ENCODE measurements at regions not wholly inside any gene's neighbourhood (a gene's known extent, or its start where the extent isn't known, plus 50 kb on each side); places are given as distances from the start of the nearest gene placed in this dataset.

DNA sequence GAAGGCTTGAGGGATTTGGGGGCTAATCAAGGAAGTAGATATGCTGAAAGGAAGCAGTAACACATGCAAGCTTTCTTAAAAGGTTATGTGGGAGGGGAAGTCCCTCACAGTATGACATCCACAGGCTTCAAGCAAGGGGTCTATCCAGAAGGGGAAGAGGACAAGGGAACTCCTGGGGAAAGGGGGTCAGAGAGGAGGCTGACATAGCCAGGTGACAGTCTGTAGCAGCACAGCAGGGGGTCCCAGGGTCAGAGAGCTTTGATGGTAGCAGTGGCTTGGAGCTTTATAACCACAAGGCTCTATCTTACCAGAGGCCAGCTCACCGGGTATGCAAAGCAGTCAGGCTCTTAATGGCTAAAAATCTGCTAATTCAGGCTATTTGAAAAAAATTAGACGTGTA lies 150.6 kb upstream of the NSMCE3 start:
- H3K23me2 ChIP-seq (ENCODE audit: insufficient read length, low read depth, low read length, poor library complexity, severe bottlenecking): no peaks in the 10 kb centered on the region
- no peak overlapping the region for H3K4ac ChIP-seq (ENCODE audit: low read depth, low read length)
- no peaks in the 10 kb centered on the region for H3K27me3 Mint-ChIP-seq (ENCODE audit: low read depth)
- H2AFZ ChIP-seq (ENCODE audit: low read length): no peak overlapping the region
- no peak overlapping the region for H3K4me2 ChIP-seq (ENCODE audit: insufficient read depth, insufficient read length, low read length)
- H3K4me3 Mint-ChIP-seq: no peak overlapping the region
- no peaks in the 10 kb centered on the region for H3K79me1 ChIP-seq (ENCODE audit: insufficient read depth, low read depth, low read length, poor library complexity, severe bottlenecking)
- no peak overlapping the region for H2BK12ac ChIP-seq (ENCODE audit: insufficient read length, low read depth, low read length)
- no peaks in the 10 kb centered on the region for H3K27me3 ChIP-seq (ENCODE audit: insufficient read depth, low read length)
- no peak overlapping the region for H3K27ac ChIP-seq (ENCODE audit: insufficient read length, low read depth, low read length)
- no peaks in the 10 kb centered on the region for H3K9me3 ChIP-seq (ENCODE audit: control insufficient read depth, low read depth, low read length)
- no peak for DNase-seq
- H4K5ac ChIP-seq (ENCODE audit: insufficient read length, low read depth, low read length): no peak overlapping the region
- H2BK20ac ChIP-seq (ENCODE audit: low read depth, low read length, poor library complexity, severe bottlenecking): no peak overlapping the region
- no peak overlapping the region for H2BK5ac ChIP-seq (ENCODE audit: insufficient read length, low read length)
- H3T11ph ChIP-seq (ENCODE audit: low read length): no peak overlapping the region
- no peak overlapping the region for H3K23ac ChIP-seq (ENCODE audit: insufficient read length, low read depth, low read length)
- H3K9me3 Mint-ChIP-seq: peaks cover 5% of the 10 kb centered on the region in 2 experiments; a peak in 1 of 5 replicates
- H3K4me1 Mint-ChIP-seq: peaks cover 21 to 24% of the 10 kb centered on the region in 2 experiments
- peaks cover 6% of the 10 kb centered on the region for H3K4me1 ChIP-seq (ENCODE audit: insufficient read depth, low read length)
- H2BK120ac ChIP-seq (ENCODE audit: low read depth, low read length, poor library complexity, severe bottlenecking): no peak overlapping the region
- H3K79me2 ChIP-seq (ENCODE audit: insufficient read depth, low read length): no peaks in the 10 kb centered on the region
- peaks cover 2 to 6% (median 2%) of the 10 kb centered on the region in 3 experiments; a peak in 3 of 7 replicates for H3K36me3 Mint-ChIP-seq (ENCODE audit: insufficient read depth in 1 of 3, low read depth in 3 of 3)
- H3K14ac ChIP-seq (ENCODE audit: insufficient read depth, low read length): no peak overlapping the region
- no peak overlapping the region for H2AK5ac ChIP-seq (ENCODE audit: insufficient read length, low read length)
- H3K9ac ChIP-seq (ENCODE audit: extremely low read depth, insufficient read length, low read length): no peak overlapping the region
- no CpG with 5 or more reads among the region's 2 CpGs for WGBS (ENCODE audit: extremely low coverage, insufficient read length, low lambda C conversion rate)
- no peak overlapping the region for H3K18ac ChIP-seq (ENCODE audit: insufficient read length, low read depth, low read length)
- no peak overlapping the region for H3K56ac ChIP-seq (ENCODE audit: insufficient read length, low read depth, low read length)
- TF ChIP-seq, protein P1, sequence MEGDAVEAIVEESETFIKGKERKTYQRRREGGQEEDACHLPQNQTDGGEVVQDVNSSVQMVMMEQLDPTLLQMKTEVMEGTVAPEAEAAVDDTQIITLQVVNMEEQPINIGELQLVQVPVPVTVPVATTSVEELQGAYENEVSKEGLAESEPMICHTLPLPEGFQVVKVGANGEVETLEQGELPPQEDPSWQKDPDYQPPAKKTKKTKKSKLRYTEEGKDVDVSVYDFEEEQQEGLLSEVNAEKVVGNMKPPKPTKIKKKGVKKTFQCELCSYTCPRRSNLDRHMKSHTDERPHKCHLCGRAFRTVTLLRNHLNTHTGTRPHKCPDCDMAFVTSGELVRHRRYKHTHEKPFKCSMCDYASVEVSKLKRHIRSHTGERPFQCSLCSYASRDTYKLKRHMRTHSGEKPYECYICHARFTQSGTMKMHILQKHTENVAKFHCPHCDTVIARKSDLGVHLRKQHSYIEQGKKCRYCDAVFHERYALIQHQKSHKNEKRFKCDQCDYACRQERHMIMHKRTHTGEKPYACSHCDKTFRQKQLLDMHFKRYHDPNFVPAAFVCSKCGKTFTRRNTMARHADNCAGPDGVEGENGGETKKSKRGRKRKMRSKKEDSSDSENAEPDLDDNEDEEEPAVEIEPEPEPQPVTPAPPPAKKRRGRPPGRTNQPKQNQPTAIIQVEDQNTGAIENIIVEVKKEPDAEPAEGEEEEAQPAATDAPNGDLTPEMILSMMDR (conservative IDR thresholded peaks at IDR 0.05): no peak
- peak overlapping the region in 1 of 3 experiments; percentile 35; a peak in 2 of 7 replicates for H3K27ac Mint-ChIP-seq
- H4K8ac ChIP-seq (replicated peaks; ENCODE audit: insufficient read length, low read depth, low read length): no peak overlapping the region
- H4K91ac ChIP-seq (ENCODE audit: insufficient read length, low read depth, low read length): no peak overlapping the region
- H4K20me1 ChIP-seq (ENCODE audit: control insufficient read depth, insufficient read depth, insufficient read length): no peaks in the 10 kb centered on the region
- H2BK15ac ChIP-seq (ENCODE audit: low read depth, low read length): no peak overlapping the region

Data from H9 (cell line).